CD14-positive monocyte (primary cell): ENCODE measurements at regions not wholly inside any gene's neighbourhood (a gene's known extent, or its start where the extent isn't known, plus 50 kb on each side); places are given as distances from the start of the nearest gene placed in this dataset.

Experiments used
- DNase-seq, 3 donors: peaks; one replicate each; pipeline ENCODE4 v3.0.0-alpha.2; 2011 to 2022
- H2AFZ ChIP-seq: 2 replicates; pipeline ENCODE4 v1.6.0; 2012; ENCODE audit warnings: mild to moderate bottlenecking, low read depth, low read length, inconsistent platforms; ENCODE audit not compliant: insufficient read depth, poor library complexity, severe bottlenecking
- H3K27ac ChIP-seq, 2 donors: 1 replicate in 1 of 2; 2 replicates in 1 of 2; pipeline ENCODE4 v1.5.1; 2012 to 2013; ENCODE audit warnings: low read length in 2 of 2, control low read depth in 1 of 2, inconsistent platforms in 1 of 2, low read depth in 1 of 2, mild to moderate bottlenecking in 1 of 2
- H3K27me3 ChIP-seq, 2 donors: one replicate each; pipeline versions ENCODE4 v1.6.0 to v1.6.1; 2011 to 2013; ENCODE audit warnings: low read length in 2 of 2; ENCODE audit not compliant: control insufficient read depth in 2 of 2, insufficient read depth in 2 of 2
- H3K36me3 ChIP-seq, 2 donors: replicated peaks in 1 of 2; 1 replicate in 1 of 2; 2 replicates in 1 of 2; pipeline versions ENCODE4 v1.5.1 to v1.6.1; 2012 to 2013; ENCODE audit warnings: low read length in 2 of 2, control low read depth in 1 of 2, inconsistent platforms in 1 of 2, mild to moderate bottlenecking in 1 of 2; ENCODE audit not compliant: insufficient read depth in 2 of 2, control insufficient read depth in 1 of 2
- H3K4me1 ChIP-seq, 2 donors: 1 replicate in 1 of 2; 2 replicates in 1 of 2; pipeline versions ENCODE4 v1.5.1 to v1.6.1; 2012 to 2013; ENCODE audit warnings: low read length in 2 of 2, control low read depth in 1 of 2, inconsistent platforms in 1 of 2, mild to moderate bottlenecking in 1 of 2, moderate library complexity in 1 of 2; ENCODE audit not compliant: insufficient read depth in 2 of 2, control insufficient read depth in 1 of 2
- H3K4me2 ChIP-seq: replicated peaks from 2 replicates; pipeline ENCODE3; 2012; ENCODE audit warnings: low read length, moderate library complexity, mild to moderate bottlenecking; ENCODE audit not compliant: poor library complexity, severe bottlenecking; ENCODE audit errors: extremely low read depth
- H3K4me3 ChIP-seq, 3 experiments: fragments of 200-600 bp in 1 of 3; sonication (generic) in 1 of 3; replicated peaks in 1 of 3; 1 replicate in 2 of 3; 2 replicates in 1 of 3; pipeline ENCODE4 v1.5.1; 2011 to 2013; ENCODE audit warnings: low read length in 3 of 3, mild to moderate bottlenecking in 3 of 3, control low read depth in 2 of 3, low read depth in 2 of 3, inconsistent platforms in 1 of 3, moderate library complexity in 1 of 3
- H3K79me2 ChIP-seq: 2 replicates; pipeline ENCODE4 v1.6.0; 2012; ENCODE audit warnings: mild to moderate bottlenecking, control low read depth, inconsistent platforms, low read length, moderate library complexity; ENCODE audit not compliant: insufficient read depth
- H3K9ac ChIP-seq: 2 replicates; pipeline ENCODE4 v1.6.0; 2017; ENCODE audit warnings: low read length, mild to moderate bottlenecking; ENCODE audit not compliant: insufficient read depth, poor library complexity, severe bottlenecking
- H3K9me3 ChIP-seq, 2 donors: replicated peaks in 1 of 2; 1 replicate in 1 of 2; 2 replicates in 1 of 2; pipeline versions ENCODE4 v1.5.1 to v1.6.1; 2012 to 2013; ENCODE audit warnings: low read length in 2 of 2, control low read depth in 1 of 2; ENCODE audit not compliant: control insufficient read depth in 1 of 2, insufficient read depth in 1 of 2
- H4K20me1 ChIP-seq: 2 replicates; pipeline ENCODE4 v1.6.0; 2012; ENCODE audit warnings: mild to moderate bottlenecking, low read length, control low read depth, moderate library complexity; ENCODE audit not compliant: insufficient read depth
- H3K27ac Mint-ChIP-seq, 7 donors: one replicate each; pipeline ENCODE4 v1.8.0; 2020; ENCODE audit warnings: mild to moderate bottlenecking in 7 of 7, mixed read lengths in 7 of 7, moderate library complexity in 6 of 7, inconsistent platforms in 2 of 7
- H3K27me3 Mint-ChIP-seq, 3 donors: one replicate each; pipeline ENCODE4 v1.8.0; 2021 to 2022; ENCODE audit warnings: low read depth in 3 of 3, mild to moderate bottlenecking in 3 of 3, mixed read lengths in 3 of 3, moderate library complexity in 3 of 3, inconsistent platforms in 1 of 3
- H3K36me3 Mint-ChIP-seq, 2 donors: one replicate each; pipeline ENCODE4 v1.8.0; 2020; ENCODE audit warnings: mixed read lengths in 2 of 2, inconsistent platforms in 1 of 2, mild to moderate bottlenecking in 1 of 2
- H3K4me1 Mint-ChIP-seq: one replicate; pipeline ENCODE4 v1.8.0; 2020; ENCODE audit warnings: mild to moderate bottlenecking, mixed read lengths
- H3K4me3 Mint-ChIP-seq, 2 donors: one replicate each; pipeline ENCODE4 v1.8.0; 2020; ENCODE audit warnings: mild to moderate bottlenecking in 2 of 2, mixed read lengths in 2 of 2, moderate library complexity in 1 of 2
- H3K9me3 Mint-ChIP-seq, 7 donors: one replicate each; pipeline ENCODE4 v1.8.0; 2020 to 2022; ENCODE audit warnings: mixed read lengths in 7 of 7, mild to moderate bottlenecking in 6 of 7, moderate library complexity in 6 of 7, inconsistent platforms in 2 of 7
- CTCF ChIP-seq: fragments of 200-600 bp; IDR thresholded peaks from one replicate; pipeline ENCODE4 v1.8.0; 2022; ENCODE audit warnings: antibody characterized with exemption, mild to moderate bottlenecking
- WGBS: methylation state at CpG from one replicate; pipeline ENCODE4 v1.1.5; 2013; ENCODE audit warnings: missing lambda C conversion rate; ENCODE audit not compliant: insufficient coverage; 5-methylcytosine and 5-hydroxymethylcytosine counted together
- intact Hi-C, 2 donors: fragments of 100-400 bp; cut with micrococcal nuclease; formaldehyde crosslinking; loops; one replicate each; pipeline versions ENCODE4 v1.15.0 to v1.15.1; 2023

DNA sequence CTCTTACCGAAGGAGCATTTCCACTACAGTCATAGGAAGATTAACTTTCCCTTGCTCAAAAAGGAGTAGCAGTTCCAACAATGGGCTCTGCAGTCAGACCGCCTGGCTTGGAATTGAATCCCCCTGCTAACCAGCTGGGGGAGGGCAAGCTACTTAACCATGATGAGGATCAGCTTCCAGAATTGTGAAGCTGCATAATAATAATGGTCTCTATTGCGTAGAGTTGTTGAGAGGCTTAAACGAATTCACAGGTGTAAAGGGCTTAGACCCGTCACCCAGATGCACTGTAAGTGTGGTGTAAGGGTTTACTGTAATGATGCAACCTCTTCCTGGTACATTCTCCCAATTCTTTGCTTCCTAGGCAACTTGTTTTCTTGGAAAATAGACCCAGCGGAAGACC is 185.2 kb upstream of the RGMA start:
- intact Hi-C loops: no loop called here
- no peaks in the 10 kb centered on the region for H4K20me1 ChIP-seq
- Mint-ChIP-seq H3K27me3 (peaks cover 4 to 10% (median 5%) of the 10 kb centered on the region in 3 donors), H3K4me3 (no peak overlapping the region), H3K27ac (no peak overlapping the region), H3K9me3 (peaks cover 26 to 41% (median 32%) of the 10 kb centered on the region in 7 donors), H3K4me1 (peaks cover 18% of the 10 kb centered on the region), H3K36me3 (peaks cover 0 to 2% of the 10 kb centered on the region in 2 donors)
- H3K4me1 ChIP-seq: peaks cover 9 to 13% of the 10 kb centered on the region in 2 donors
- no peak overlapping the region for H3K9ac ChIP-seq
- no peak overlapping the region for H3K4me3 ChIP-seq
- no peaks in the 10 kb centered on the region for H3K36me3 ChIP-seq
- H3K79me2 ChIP-seq: no peaks in the 10 kb centered on the region
- DNase-seq: no peak
- peaks cover 24 to 30% of the 10 kb centered on the region in 2 donors for H3K9me3 ChIP-seq
- H3K4me2 ChIP-seq: no peak overlapping the region
- 100% methylated on average over 1 of the region's 6 CpGs for WGBS
- H3K27me3 ChIP-seq: no peaks in the 10 kb centered on the region
- no peak for TF ChIP-seq CTCF
- no peak overlapping the region for H3K27ac ChIP-seq
- no peak overlapping the region for H2AFZ ChIP-seq

- H3K9ac ChIP-seq: no peak overlapping the region
- peaks cover 1 to 11% (median 5%) of the 10 kb centered on the region in 3 donors for H3K27me3 Mint-ChIP-seq
- no peak overlapping the region for H3K27ac Mint-ChIP-seq
- H3K4me3 ChIP-seq: no peak overlapping the region
- H4K20me1 ChIP-seq: no peaks in the 10 kb centered on the region
- H3K4me1 Mint-ChIP-seq: peaks cover 18% of the 10 kb centered on the region
- peaks cover 9 to 13% of the 10 kb centered on the region in 2 donors for H3K4me1 ChIP-seq
- H3K27me3 ChIP-seq: no peaks in the 10 kb centered on the region
- peaks cover 24 to 34% of the 10 kb centered on the region in 2 donors for H3K9me3 ChIP-seq
- peaks cover 2 to 3% of the 10 kb centered on the region in 2 donors for H3K36me3 Mint-ChIP-seq
- no peak for DNase-seq
- TF ChIP-seq CTCF: no peak
- H3K4me2 ChIP-seq: no peak overlapping the region
- no peaks in the 10 kb centered on the region for H3K79me2 ChIP-seq
- H3K4me3 Mint-ChIP-seq: no peak overlapping the region
- 92% methylated on average over 2 of the region's 7 CpGs for WGBS
- no peak overlapping the region for H2AFZ ChIP-seq
- intact Hi-C loops: no loop called here
- peaks cover 31 to 49% (median 34%) of the 10 kb centered on the region in 7 donors for H3K9me3 Mint-ChIP-seq
- H3K27ac ChIP-seq: no peak overlapping the region
- no peaks in the 10 kb centered on the region for H3K36me3 ChIP-seq
Observed at GRCh38 chr15:93271871-93272270, 182.9 kb upstream of the RGMA start.
